IPS-18c (cell line): ENCODE measurements at regions not wholly inside any gene's neighbourhood (a gene's known extent, or its start where the extent isn't known, plus 50 kb on each side); places are given as distances from the start of the nearest gene placed in this dataset.

ENCODE experiments used
- H3K4me3 ChIP-seq: 2 replicates; pipeline ENCODE4 v1.7.0; 2013; ENCODE audit warnings: low read depth, mild to moderate bottlenecking, low read length, moderate library complexity; ENCODE audit not compliant: insufficient read depth
- H3K9me3 ChIP-seq: one replicate; pipeline ENCODE4 v1.6.1; 2013; ENCODE audit warnings: mild to moderate bottlenecking, low read length, moderate library complexity; ENCODE audit not compliant: control insufficient read depth, insufficient read depth

GRCh38 chr12:59904874-59905521 lies 309.2 kb downstream of the SLC16A7 start:
- H3K4me3 ChIP-seq: no peak overlapping the region
- peaks cover 2% of the 10 kb centered on the region for H3K9me3 ChIP-seq

- H3K4me3 ChIP-seq: no peak overlapping the region
- no peaks in the 10 kb centered on the region for H3K9me3 ChIP-seq
These were observed 315.7 kb downstream of the SLC16A7 start for GRCh38 chr12:59911516-59911915.

- H3K4me3 ChIP-seq: no peak overlapping the region
- no peaks in the 10 kb centered on the region for H3K9me3 ChIP-seq
These were observed 321.2 kb downstream of the SLC16A7 start for GRCh38 chr12:59916988-59917387.

- Histone ChIP-seq H3K9me3 (no peaks in the 10 kb centered on the region), H3K4me3 (no peak overlapping the region)
These were observed 331.2 kb downstream of the SLC16A7 start for GRCh38 chr12:59927032-59927431.

- no peak overlapping the region for H3K4me3 ChIP-seq
These were observed 332.6 kb downstream of the SLC16A7 start for GRCh38 chr12:59928416-59928815.

GRCh38 chr12:59929110-59929509 lies 333.3 kb downstream of the SLC16A7 start:
- no peaks in the 10 kb centered on the region for H3K9me3 ChIP-seq
- H3K4me3 ChIP-seq: no peak overlapping the region

More at GRCh38 chr12:59928416-59928815, 332.6 kb downstream of the SLC16A7 start:
- no peaks in the 10 kb centered on the region for H3K9me3 ChIP-seq

GRCh38 chr12:59934486-59934885 lies 338.7 kb downstream of the SLC16A7 start:
- no peak overlapping the region for H3K4me3 ChIP-seq

GRCh38 chr12:59936534-59936933 lies 340.7 kb downstream of the SLC16A7 start:
- Histone ChIP-seq H3K4me3 (no peak overlapping the region), H3K9me3 (no peaks in the 10 kb centered on the region)

More at GRCh38 chr12:59934486-59934885, 338.7 kb downstream of the SLC16A7 start:
- H3K9me3 ChIP-seq: no peaks in the 10 kb centered on the region

GRCh38 chr12:59937148-59937547 lies 341.3 kb downstream of the SLC16A7 start:
- H3K4me3 ChIP-seq: no peak overlapping the region

GRCh38 chr12:59938190-59938962 lies 342.5 kb downstream of the SLC16A7 start:
- Histone ChIP-seq H3K4me3 (no peak overlapping the region), H3K9me3 (no peaks in the 10 kb centered on the region)

More at GRCh38 chr12:59937148-59937547, 341.3 kb downstream of the SLC16A7 start:
- no peaks in the 10 kb centered on the region for H3K9me3 ChIP-seq

GRCh38 chr12:59940631-59941342 lies 345.0 kb downstream of the SLC16A7 start:
- no peak overlapping the region for H3K4me3 ChIP-seq
- no peaks in the 10 kb centered on the region for H3K9me3 ChIP-seq

- H3K9me3 ChIP-seq: no peaks in the 10 kb centered on the region
- H3K4me3 ChIP-seq: no peak overlapping the region
These were observed 345.6 kb downstream of the SLC16A7 start for GRCh38 chr12:59941461-59941860.

- H3K9me3 ChIP-seq: no peaks in the 10 kb centered on the region
These were observed 348.3 kb downstream of the SLC16A7 start for GRCh38 chr12:59944177-59944576.

GRCh38 chr12:59946635-59947034 lies 350.8 kb downstream of the SLC16A7 start:
- Histone ChIP-seq H3K9me3 (no peaks in the 10 kb centered on the region), H3K4me3 (no peak overlapping the region)

More at GRCh38 chr12:59944177-59944576, 348.3 kb downstream of the SLC16A7 start:
- no peak overlapping the region for H3K4me3 ChIP-seq

GRCh38 chr12:59963546-59963945 lies 367.7 kb downstream of the SLC16A7 start:
- Histone ChIP-seq H3K4me3 (no peak overlapping the region), H3K9me3 (no peaks in the 10 kb centered on the region)

GRCh38 chr12:59972905-59973304 lies 377.1 kb downstream of the SLC16A7 start:
- Histone ChIP-seq H3K4me3 (no peak overlapping the region), H3K9me3 (no peaks in the 10 kb centered on the region)

- H3K9me3 ChIP-seq: no peaks in the 10 kb centered on the region
- no peak overlapping the region for H3K4me3 ChIP-seq
These were observed 377.7 kb downstream of the SLC16A7 start for GRCh38 chr12:59973515-59973914.

- Histone ChIP-seq H3K4me3 (no peak overlapping the region), H3K9me3 (no peaks in the 10 kb centered on the region)
These were observed 381.9 kb downstream of the SLC16A7 start for GRCh38 chr12:59977779-59978178.
